WTC11 (cell line): ENCODE measurements at regions not wholly inside any gene's neighbourhood (a gene's known extent, or its start where the extent isn't known, plus 50 kb on each side); places are given as distances from the start of the nearest gene placed in this dataset.

Experiments used
- ATAC-seq: fragments of 200-7000 bp; cut with Tn5 transposase; 2 replicates; pipeline ENCODE4 v1.10.0; 2021; ENCODE audit warnings: mild to moderate bottlenecking, moderate library complexity
- CTCF ChIA-PET: fragments of 300-600 bp; sonication (Branson Sonifier 250); formaldehyde crosslinking; loops from one replicate; lab custom pipeline; 2021; ENCODE audit warnings: antibody characterized with exemption; lab: Charles Lee
- POLR2A ChIA-PET: fragments of 350-600 bp; sonication (Branson Sonifier 250); formaldehyde crosslinking; loops from one replicate; lab custom pipeline; 2021; ENCODE audit warnings: antibody characterized with exemption; lab: Charles Lee
- DNase-seq: peaks from one replicate; pipeline ENCODE4 v3.0.0; 2021; ENCODE audit warnings: low spot score
- H3K27ac Mint-ChIP-seq: 2 replicates; pipeline ENCODE4 v1.8.0; 2021; ENCODE audit warnings: mixed read lengths
- H3K27me3 Mint-ChIP-seq: 2 replicates; pipeline ENCODE4 v1.8.0; 2021; ENCODE audit warnings: low read depth, mild to moderate bottlenecking, moderate library complexity, mixed read lengths
- H3K36me3 Mint-ChIP-seq: 2 replicates; pipeline ENCODE4 v1.8.0; 2021; ENCODE audit warnings: mixed read lengths
- H3K4me1 Mint-ChIP-seq: 2 replicates; pipeline ENCODE4 v1.8.0; 2022; ENCODE audit warnings: mixed read lengths
- H3K4me3 Mint-ChIP-seq: 2 replicates; pipeline ENCODE4 v1.8.0; 2021; ENCODE audit warnings: mild to moderate bottlenecking, moderate library complexity, mixed read lengths
- H3K9me3 Mint-ChIP-seq: 2 replicates; pipeline ENCODE4 v1.8.0; 2021; ENCODE audit warnings: mixed read lengths
- ATF2 ChIP-seq: sonication (generic); formaldehyde crosslinking; IDR thresholded peaks from 2 replicates; pipeline ENCODE4 v1.8.1; 2022; ENCODE audit warnings: low read depth, missing genetic modification reagents, borderline replicate concordance
- E2F4 ChIP-seq: sonication (generic); formaldehyde crosslinking; IDR thresholded peaks from 2 replicates; pipeline ENCODE4 v1.8.1; 2022; ENCODE audit warnings: low read depth, mild to moderate bottlenecking, moderate library complexity, missing genetic modification reagents, borderline replicate concordance
- ESRRA ChIP-seq: sonication (generic); formaldehyde crosslinking; IDR thresholded peaks from 2 replicates; pipeline ENCODE4 v1.8.1; 2022; ENCODE audit warnings: mild to moderate bottlenecking, missing genetic modification reagents, borderline replicate concordance
- ETV6 ChIP-seq: sonication (generic); formaldehyde crosslinking; IDR thresholded peaks from 2 replicates; pipeline ENCODE4 v1.8.1; 2022; ENCODE audit warnings: mild to moderate bottlenecking, missing genetic modification reagents
- GTF2I ChIP-seq: fragments of 250-450 bp; sonication (Bioruptor Pico); conservative IDR thresholded peaks from 2 replicates; pipeline ENCODE4 v1.4.0; 2021; ENCODE audit warnings: mild to moderate bottlenecking
- JAZF1 ChIP-seq: fragments of 250-450 bp; sonication (Bioruptor Pico); IDR thresholded peaks from 2 replicates; pipeline ENCODE4 v1.9.0; 2021; ENCODE audit warnings: moderate library complexity, mild to moderate bottlenecking, inconsistent platforms
- MAX ChIP-seq: sonication (generic); formaldehyde crosslinking; IDR thresholded peaks from 2 replicates; pipeline ENCODE4 v1.8.0; 2022; ENCODE audit warnings: mild to moderate bottlenecking, missing genetic modification reagents
- NFYB ChIP-seq: sonication (generic); formaldehyde crosslinking; conservative IDR thresholded peaks from 2 replicates; pipeline ENCODE4 v1.8.0; 2022; ENCODE audit warnings: low read depth, missing genetic modification reagents
- NR2C2 ChIP-seq: sonication (generic); formaldehyde crosslinking; IDR thresholded peaks from 2 replicates; pipeline ENCODE4 v1.8.0; 2022; ENCODE audit warnings: mild to moderate bottlenecking, missing genetic modification reagents
- NR3C1 ChIP-seq: sonication (generic); formaldehyde crosslinking; conservative IDR thresholded peaks from 2 replicates; pipeline ENCODE4 v1.8.1; 2023; ENCODE audit warnings: low read depth, mild to moderate bottlenecking, missing genetic modification reagents
- PREB ChIP-seq: sonication (generic); formaldehyde crosslinking; IDR thresholded peaks from 2 replicates; pipeline ENCODE4 v1.8.1; 2022; ENCODE audit warnings: mild to moderate bottlenecking, missing genetic modification reagents, moderate library complexity, borderline replicate concordance
- PRRX2 ChIP-seq: fragments of 250-450 bp; sonication (Bioruptor Pico); IDR thresholded peaks from 2 replicates; pipeline ENCODE4 v1.8.0; 2021; ENCODE audit warnings: mild to moderate bottlenecking
- TEAD1 ChIP-seq: sonication (generic); formaldehyde crosslinking; IDR thresholded peaks from 2 replicates; pipeline ENCODE4 v1.8.0; 2022; ENCODE audit warnings: mild to moderate bottlenecking, missing genetic modification reagents
- USF1 ChIP-seq: sonication (generic); formaldehyde crosslinking; IDR thresholded peaks from 2 replicates; pipeline ENCODE4 v1.8.0; 2022; ENCODE audit warnings: mild to moderate bottlenecking, missing genetic modification reagents
- ZNF532 ChIP-seq: fragments of 250-450 bp; sonication (Bioruptor Pico); IDR thresholded peaks from 2 replicates; pipeline ENCODE4 v1.9.0; 2021; ENCODE audit warnings: mild to moderate bottlenecking, borderline replicate concordance
- ZSCAN18 ChIP-seq: fragments of 250-450 bp; sonication (Bioruptor Pico); IDR thresholded peaks from 2 replicates; pipeline ENCODE4 v2.1.2; 2022; ENCODE audit warnings: mild to moderate bottlenecking, moderate library complexity
- TF ChIP-seq, protein P1 (sequence below): sonication (generic); formaldehyde crosslinking; IDR thresholded peaks from 2 replicates; pipeline ENCODE4 v1.8.0; 2022; ENCODE audit warnings: mild to moderate bottlenecking, missing genetic modification reagents

- TF ChIP-seq ZSCAN18 (CRISPR knock-in tag) (no peak), ATF2 (CRISPR knock-in tag) (no peak), JAZF1 (CRISPR knock-in tag) (no peak), ESRRA (CRISPR knock-in tag) (no peak), NFYB (no peak), PRRX2 (CRISPR knock-in tag) (no peak), ETV6 (no peak)
Observed at GRCh38 chr3:25913179-25913578, 123.3 kb downstream of the OXSM start (continued).

- ChIA-PET POLR2A (no interaction called here), CTCF (no interaction called here)
- Mint-ChIP-seq H3K4me3 (no peak overlapping the region), H3K4me1 (peaks cover 4% of the 10 kb centered on the region; the same call in 1 of the 2 replicates), H3K36me3 (no peaks in the 10 kb centered on the region), H3K27ac (no peak overlapping the region), H3K9me3 (no peaks in the 10 kb centered on the region), H3K27me3 (no peaks in the 10 kb centered on the region)
- TF ChIP-seq JAZF1 (CRISPR knock-in tag) (no peak), TEAD1 (CRISPR knock-in tag) (no peak), ATF2 (CRISPR knock-in tag) (no peak), PREB (no peak), ESRRA (CRISPR knock-in tag) (no peak), E2F4 (no peak), USF1 (CRISPR knock-in tag) (no peak), NR2C2 (no peak), GTF2I (no peak), ETV6 (no peak), MAX (no peak), NR3C1 (CRISPR knock-in tag) (no peak), ZNF532 (no peak)
- TF ChIP-seq, protein P1, sequence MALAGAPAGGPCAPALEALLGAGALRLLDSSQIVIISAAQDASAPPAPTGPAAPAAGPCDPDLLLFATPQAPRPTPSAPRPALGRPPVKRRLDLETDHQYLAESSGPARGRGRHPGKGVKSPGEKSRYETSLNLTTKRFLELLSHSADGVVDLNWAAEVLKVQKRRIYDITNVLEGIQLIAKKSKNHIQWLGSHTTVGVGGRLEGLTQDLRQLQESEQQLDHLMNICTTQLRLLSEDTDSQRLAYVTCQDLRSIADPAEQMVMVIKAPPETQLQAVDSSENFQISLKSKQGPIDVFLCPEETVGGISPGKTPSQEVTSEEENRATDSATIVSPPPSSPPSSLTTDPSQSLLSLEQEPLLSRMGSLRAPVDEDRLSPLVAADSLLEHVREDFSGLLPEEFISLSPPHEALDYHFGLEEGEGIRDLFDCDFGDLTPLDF (CRISPR knock-in tag), result no peak
- DNase-seq (no peak), ATAC-seq (no peak)
Observed at GRCh38 chr3:25915673-25916072, 125.8 kb downstream of the OXSM start.
